ENCODE measurements at regions not wholly inside any gene's neighbourhood (a gene's known extent, or its start where the extent isn't known, plus 50 kb on each side); places are given as distances from the start of the nearest gene placed in this dataset.

DNA sequence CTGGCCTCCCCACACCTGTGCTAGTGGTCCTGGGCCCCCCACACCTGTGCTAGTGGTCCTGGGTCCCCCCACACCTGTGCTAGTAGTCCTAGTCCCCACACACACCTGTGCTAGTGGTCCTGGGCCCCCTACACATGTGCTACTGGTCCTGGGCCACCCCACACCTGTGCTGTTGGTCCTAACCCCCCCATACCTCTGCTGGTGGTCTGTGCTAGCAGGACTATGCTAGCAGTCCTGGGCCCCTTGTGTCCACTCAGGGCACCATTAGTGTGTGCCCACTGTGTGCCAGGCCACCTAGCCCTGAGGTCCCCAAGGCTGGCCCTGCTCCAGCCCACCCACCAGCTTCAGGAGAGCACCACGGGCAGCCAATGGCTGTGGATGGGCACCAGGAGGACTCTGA is 558.2 kb upstream of the SALL3 start:
- no peak for TF ChIP-seq CTCF (IDR thresholded peaks at IDR 0.05; ENCODE audit: unreplicated experiment)
- Mint-ChIP-seq H3K27me3 (peaks cover 21% of the 10 kb centered on the region), H3K27ac (no peak overlapping the region), H3K9me3 (ENCODE audit: low read depth) (no peaks in the 10 kb centered on the region), H3K4me3 (ENCODE audit: low read depth) (no peak overlapping the region), H3K36me3 (ENCODE audit: insufficient read depth) (no peaks in the 10 kb centered on the region), H3K4me1 (ENCODE audit: low read depth) (no peaks in the 10 kb centered on the region)
- DNase-seq (ENCODE audit: low spot score, unreplicated experiment) = no peak

- TF ChIP-seq CTCF (IDR thresholded peaks at IDR 0.05; ENCODE audit: unreplicated experiment) = no peak
- H3K9me3 Mint-ChIP-seq (ENCODE audit: low read depth) = no peaks in the 10 kb centered on the region
- no peak overlapping the region for H3K4me3 Mint-ChIP-seq (ENCODE audit: low read depth)
- no peaks in the 10 kb centered on the region for H3K4me1 Mint-ChIP-seq (ENCODE audit: low read depth)
- DNase-seq (ENCODE audit: low spot score, unreplicated experiment) = no peak
- H3K36me3 Mint-ChIP-seq (ENCODE audit: insufficient read depth) = no peaks in the 10 kb centered on the region
- H3K27ac Mint-ChIP-seq = no peak overlapping the region
- peaks cover 21% of the 10 kb centered on the region for H3K27me3 Mint-ChIP-seq
Observed at GRCh38 chr18:78422336-78422735, 557.3 kb upstream of the SALL3 start.

GRCh38 chr18:78423811-78424210 is 555.8 kb upstream of the SALL3 start:
- H3K27ac Mint-ChIP-seq = no peak overlapping the region
- no peak overlapping the region for H3K4me3 Mint-ChIP-seq (ENCODE audit: low read depth)
- H3K36me3 Mint-ChIP-seq (ENCODE audit: insufficient read depth) = no peaks in the 10 kb centered on the region
- DNase-seq (ENCODE audit: low spot score, unreplicated experiment) = no peak
- H3K4me1 Mint-ChIP-seq (ENCODE audit: low read depth) = no peaks in the 10 kb centered on the region
- peaks cover 19% of the 10 kb centered on the region for H3K27me3 Mint-ChIP-seq
- no peak for TF ChIP-seq CTCF (IDR thresholded peaks at IDR 0.05; ENCODE audit: unreplicated experiment)
- no peaks in the 10 kb centered on the region for H3K9me3 Mint-ChIP-seq (ENCODE audit: low read depth)

DNA sequence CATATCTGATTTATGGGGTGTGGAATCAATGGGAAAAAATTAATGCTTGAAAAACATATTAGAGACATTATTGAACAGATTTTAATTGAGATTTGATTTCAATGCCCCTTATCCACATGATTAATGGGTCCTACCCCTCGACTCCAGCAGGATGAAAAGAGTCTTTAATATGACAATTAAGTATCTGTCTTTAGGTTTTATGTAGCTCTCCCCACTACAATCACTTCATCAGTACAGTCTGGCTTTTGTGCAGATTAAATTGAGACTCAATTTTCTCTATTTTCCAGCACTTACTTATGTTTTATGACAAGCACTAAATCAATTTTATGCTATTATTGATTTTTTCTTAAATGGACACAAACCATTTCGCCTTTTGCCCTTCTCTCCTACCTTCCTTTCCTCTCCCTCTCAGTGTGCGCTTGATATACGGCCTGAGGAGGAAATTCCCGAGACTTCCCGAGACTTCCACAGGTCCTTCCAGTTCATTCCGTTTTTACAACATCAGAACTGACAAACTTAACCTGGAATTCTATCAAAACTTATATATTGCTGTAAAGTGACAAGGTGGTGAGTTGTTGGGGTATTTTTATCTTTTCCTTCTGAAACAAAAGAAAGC is 555.1 kb upstream of the SALL3 start:
- Mint-ChIP-seq H3K27ac (no peak overlapping the region), H3K4me1 (ENCODE audit: low read depth) (no peaks in the 10 kb centered on the region), H3K27me3 (peaks cover 16% of the 10 kb centered on the region), H3K4me3 (ENCODE audit: low read depth) (no peak overlapping the region), H3K36me3 (ENCODE audit: insufficient read depth) (no peaks in the 10 kb centered on the region), H3K9me3 (ENCODE audit: low read depth) (no peaks in the 10 kb centered on the region)
- no peak for TF ChIP-seq CTCF (IDR thresholded peaks at IDR 0.05; ENCODE audit: unreplicated experiment)
- DNase-seq (ENCODE audit: low spot score, unreplicated experiment) = no peak

GRCh38 chr18:78425019-78425412 is 554.6 kb upstream of the SALL3 start:
- Mint-ChIP-seq H3K4me1 (ENCODE audit: low read depth) (no peaks in the 10 kb centered on the region), H3K27ac (no peak overlapping the region), H3K36me3 (ENCODE audit: insufficient read depth) (no peaks in the 10 kb centered on the region), H3K4me3 (ENCODE audit: low read depth) (no peak overlapping the region), H3K27me3 (peaks cover 12% of the 10 kb centered on the region), H3K9me3 (ENCODE audit: low read depth) (no peaks in the 10 kb centered on the region)
- DNase-seq (ENCODE audit: low spot score, unreplicated experiment) = no peak
- no peak for TF ChIP-seq CTCF (IDR thresholded peaks at IDR 0.05; ENCODE audit: unreplicated experiment)
